Endothelial cell of umbilical vein (primary cell): ENCODE measurements at regions not wholly inside any gene's neighbourhood (a gene's known extent, or its start where the extent isn't known, plus 50 kb on each side); places are given as distances from the start of the nearest gene placed in this dataset.

Experiments
- BruUV-seq: library from RNA; stranded (reverse); fragments of 400-500 nt; replicated peaks from 2 replicates; lab custom pipeline; 2021; lab: Mats Ljungman, UMichigan
- CTCF ChIA-PET: fragments of 300-600, 350-600 bp; sonication (Branson Sonifier 250); formaldehyde crosslinking; loops from one replicate; lab custom pipeline; 2021; ENCODE audit warnings: antibody characterized with exemption, inconsistent platforms; lab: Charles Lee
- POLR2A ChIA-PET: fragments of 300-600, 350-600 bp; sonication (Branson Sonifier 250); formaldehyde crosslinking; loops from one replicate; lab custom pipeline; 2021; ENCODE audit warnings: antibody characterized with exemption, inconsistent platforms; lab: Charles Lee
- DNase-seq: peaks from one replicate; pipeline ENCODE4 v3.0.0-alpha.2; 2011; ENCODE audit warnings: low read depth, low spot score
- FAIRE-seq: peaks from 2 replicates; lab custom pipeline; 2011; peaks lifted over from hg19 to GRCh38; lab: Jason Lieb, UNC
- H2AFZ ChIP-seq: 2 replicates; pipeline ENCODE4 v1.6.0; 2012; ENCODE audit warnings: low read depth, low read length, control low read depth, inconsistent platforms
- H3K27ac ChIP-seq: 2 replicates; pipeline ENCODE4 v1.5.1; 2011; ENCODE audit warnings: low read depth, mild to moderate bottlenecking, control low read depth, low read length, moderate library complexity; ENCODE audit not compliant: insufficient read depth
- H3K27me3 ChIP-seq, 2 experiments: 2 replicates each; pipeline versions ENCODE4 v1.6.0 to v1.6.1; 2011; ENCODE audit warnings: low read length in 2 of 2, mixed read lengths in 1 of 2; ENCODE audit not compliant: control insufficient read depth in 2 of 2, insufficient read depth in 2 of 2
- H3K36me3 ChIP-seq, 2 experiments: 2 replicates in 1 of 2; 3 replicates in 1 of 2; pipeline ENCODE4 v1.5.1; 2011; ENCODE audit warnings: low read length in 2 of 2, mild to moderate bottlenecking in 1 of 2, moderate library complexity in 1 of 2; ENCODE audit not compliant: control insufficient read depth in 2 of 2, insufficient read depth in 2 of 2; ENCODE audit errors: extremely low read depth in 1 of 2
- H3K4me1 ChIP-seq: 3 replicates; pipeline ENCODE4 v1.5.1; 2011; ENCODE audit warnings: mild to moderate bottlenecking, low read length; ENCODE audit not compliant: control insufficient read depth, insufficient read depth; ENCODE audit errors: extremely low read depth
- H3K4me2 ChIP-seq: 2 replicates; pipeline ENCODE4 v1.6.1; 2011; ENCODE audit warnings: low read length, control low read depth, mixed read lengths; ENCODE audit not compliant: insufficient read depth
- H3K4me3 ChIP-seq, 3 experiments: fragments of 200-600 bp in 1 of 3; sonication (generic), shearing (Covaris generic) in 1 of 3; replicated peaks in 1 of 3; 2 replicates each; pipeline ENCODE4 v1.5.1; 2011 to 2016; ENCODE audit warnings: control low read depth in 3 of 3, low read length in 3 of 3, mild to moderate bottlenecking in 2 of 3, inconsistent platforms in 1 of 3, low read depth in 1 of 3, moderate library complexity in 1 of 3; ENCODE audit not compliant: insufficient read depth in 1 of 3
- H3K79me2 ChIP-seq: 2 replicates; pipeline ENCODE4 v1.6.0; 2012; ENCODE audit warnings: low read length, inconsistent platforms; ENCODE audit not compliant: control insufficient read depth, insufficient read depth
- H3K9ac ChIP-seq: replicated peaks from 2 replicates; pipeline ENCODE3; 2011; ENCODE audit warnings: low read length, control low read depth; ENCODE audit not compliant: insufficient read depth; ENCODE audit errors: extremely low read depth
- H3K9me1 ChIP-seq: replicated peaks from 3 replicates; pipeline ENCODE4 v1.6.0; 2011; ENCODE audit warnings: mild to moderate bottlenecking, low read length; ENCODE audit not compliant: control insufficient read depth, insufficient read depth; ENCODE audit errors: extremely low read depth
- H3K9me3 ChIP-seq: replicated peaks from 2 replicates; pipeline ENCODE4 v1.5.1; 2012; ENCODE audit warnings: low read length, inconsistent platforms; ENCODE audit not compliant: control insufficient read depth, insufficient read depth
- H4K20me1 ChIP-seq: replicated peaks from 2 replicates; pipeline ENCODE3; 2011; ENCODE audit warnings: mild to moderate bottlenecking, low read length; ENCODE audit not compliant: control insufficient read depth, insufficient read depth; ENCODE audit errors: extremely low read depth
- CTCF ChIP-seq, 2 donors: IDR thresholded peaks; 1 replicate in 1 of 2; 2 replicates in 1 of 2; pipeline ENCODE4 v1.5.1; 2011; ENCODE audit warnings: low read length in 2 of 2, mild to moderate bottlenecking in 2 of 2, moderate library complexity in 2 of 2, control low read depth in 1 of 2, inconsistent platforms in 1 of 2, low read depth in 1 of 2; ENCODE audit not compliant: insufficient read depth in 1 of 2; ENCODE audit errors: extremely low read depth in 1 of 2
- EZH2 ChIP-seq: IDR thresholded peaks from 2 replicates; pipeline ENCODE4 v1.6.1; 2012; ENCODE audit warnings: borderline replicate concordance, low read depth, mild to moderate bottlenecking, moderate library complexity, low read length, inconsistent platforms; ENCODE audit not compliant: severe bottlenecking
- FOS ChIP-seq: IDR thresholded peaks from 2 replicates; pipeline ENCODE4 v1.6.1; 2011; ENCODE audit warnings: mild to moderate bottlenecking, low read length, moderate library complexity, borderline replicate concordance; ENCODE audit not compliant: insufficient read depth
- GATA2 ChIP-seq: IDR thresholded peaks from 2 replicates; pipeline ENCODE4 v1.7.0; 2011; ENCODE audit warnings: low read depth, mild to moderate bottlenecking, moderate library complexity, mixed read lengths, low read length; ENCODE audit not compliant: insufficient read length, insufficient read depth
- JUN ChIP-seq: IDR thresholded peaks from 2 replicates; pipeline ENCODE4 v1.6.1; 2011; ENCODE audit warnings: borderline replicate concordance, low read depth; ENCODE audit not compliant: insufficient read length, insufficient read depth
- MAX ChIP-seq: IDR thresholded peaks from 2 replicates; pipeline ENCODE4 v1.6.1; 2011; ENCODE audit not compliant: insufficient read depth, insufficient read length
- MYC ChIP-seq: IDR thresholded peaks from one replicate; pipeline ENCODE4 v1.6.1; 2011; ENCODE audit warnings: mild to moderate bottlenecking, low read depth, low read length
- POLR2A ChIP-seq: IDR thresholded peaks from 2 replicates; pipeline ENCODE4 v1.6.1; 2012; ENCODE audit warnings: low read depth, mild to moderate bottlenecking, control low read depth, low read length
- POLR2AphosphoS5 ChIP-seq: IDR thresholded peaks from 2 replicates; pipeline ENCODE4 v1.6.1; 2012; ENCODE audit warnings: low read depth, mild to moderate bottlenecking, control low read depth, low read length, moderate library complexity; ENCODE audit not compliant: insufficient read depth
- dilution Hi-C: fragments of 300-500 bp; cut with MboI; formaldehyde crosslinking; loops from one replicate; pipeline ENCODE4 v1.15.0; 2019; ENCODE audit warnings: low sequenced_read_pairs; ENCODE audit not compliant: extremely low pct_ligation_motif_present
- intact Hi-C: fragments of 100-400 bp; cut with micrococcal nuclease; formaldehyde crosslinking; loops from one replicate; pipeline ENCODE4 v1.10.0; 2022

GRCh38 chr2:8518979-8519668 lies 162.7 kb upstream of the ID2 start:
- no TSS peak for BruUV-seq
- H3K4me1 ChIP-seq, result no peaks in the 10 kb centered on the region
- H3K9me3 ChIP-seq, result no peaks in the 10 kb centered on the region
- H3K9ac ChIP-seq, result no peak overlapping the region
- no peaks in the 10 kb centered on the region for H3K27me3 ChIP-seq
- H3K27ac ChIP-seq, result no peak overlapping the region
- ChIA-PET POLR2A (no interaction called here), CTCF (no interaction called here)
- no peaks in the 10 kb centered on the region for H3K9me1 ChIP-seq
- no peak overlapping the region for H2AFZ ChIP-seq
- H3K4me3 ChIP-seq, result no peak overlapping the region
- intact Hi-C loops (no loop called here), dilution Hi-C loops (no loop called here)
- H3K36me3 ChIP-seq, result no peaks in the 10 kb centered on the region
- H3K79me2 ChIP-seq, result no peaks in the 10 kb centered on the region
- no peak overlapping the region for H3K4me2 ChIP-seq
- FAIRE-seq (no peak), DNase-seq (no peak)
- no peaks in the 10 kb centered on the region for H4K20me1 ChIP-seq
- TF ChIP-seq EZH2 (no peak), MYC (no peak), POLR2A (no peak), JUN (no peak), GATA2 (no peak), MAX (no peak), CTCF (IDR thresholded peaks at IDR 0.05; ENCODE audit: extremely low read depth in 1 of 2, insufficient read depth in 1 of 2, low read depth in 1 of 2, low read length in 2 of 2) (no peak), FOS (no peak), POLR2AphosphoS5 (no peak)
